H1 (cell line): ENCODE measurements at regions not wholly inside any gene's neighbourhood (a gene's known extent, or its start where the extent isn't known, plus 50 kb on each side); places are given as distances from the start of the nearest gene placed in this dataset.
A peak's percentile ranks its signal among the peaks of the same experiment; 100 is the strongest.

ENCODE experiments used
- CHD7 ChIP-seq: fragments of 300-600 bp; sonication (generic); IDR thresholded peaks from 2 replicates; pipeline ENCODE4 v1.7.1; 2012; ENCODE audit warnings: low read length, moderate library complexity, mild to moderate bottlenecking, inconsistent platforms; ENCODE audit not compliant: insufficient replicate concordance
- SP1 ChIP-seq: IDR thresholded peaks from 2 replicates; pipeline ENCODE4 v1.6.1; 2011; ENCODE audit warnings: low read depth, low read length

- TF ChIP-seq CHD7 (peak; percentile 66), SP1 (0 out of 2 replicates have a peak, but pooled peaks have one; percentile 23)
- TF ChIP-seq, all 59 proteins: peak for 5
These were observed 78.3 kb upstream of the CDIN1 start (continued) for GRCh38 chr15:36501063-36501678.
